ENCODE measurements at regions not wholly inside any gene's neighbourhood (a gene's known extent, or its start where the extent isn't known, plus 50 kb on each side); places are given as distances from the start of the nearest gene placed in this dataset.

GRCh38 chr14:101440496-101440895 lies 120.8 kb upstream of the DIO3 start:
- no peak for DNase-seq

- no peak for DNase-seq
Observed at GRCh38 chr14:101441710-101442109, 119.6 kb upstream of the DIO3 start.

GRCh38 chr14:101442451-101442850 lies 118.8 kb upstream of the DIO3 start:
- no peak for DNase-seq

- DNase-seq, result peak; percentile 87
Observed at GRCh38 chr14:101444116-101444515, 117.2 kb upstream of the DIO3 start.

GRCh38 chr14:101445278-101445677 lies 116.0 kb upstream of the DIO3 start:
- no peak for DNase-seq

- DNase-seq, result no peak
Observed at GRCh38 chr14:101446387-101446969, 114.8 kb upstream of the DIO3 start.

GRCh38 chr14:101449114-101449513 lies 112.2 kb upstream of the DIO3 start:
- DNase-seq, result no peak

GRCh38 chr14:101451166-101451565 lies 110.1 kb upstream of the DIO3 start:
- DNase-seq, result no peak

GRCh38 chr14:101453225-101453624 lies 108.1 kb upstream of the DIO3 start:
- DNase-seq, result no peak

- DNase-seq, result no peak
Observed at GRCh38 chr14:101454229-101454628, 107.1 kb upstream of the DIO3 start.

GRCh38 chr14:101456246-101457175 lies 104.8 kb upstream of the DIO3 start:
- no peak for DNase-seq

GRCh38 chr14:101457301-101457935 lies 103.9 kb upstream of the DIO3 start:
- no peak for DNase-seq

GRCh38 chr14:101457936-101458740 lies 103.2 kb upstream of the DIO3 start:
- DNase-seq, result no peak

- DNase-seq, result no peak
Observed at GRCh38 chr14:101458741-101459550, 102.3 kb upstream of the DIO3 start.

- no peak for DNase-seq
Observed at GRCh38 chr14:101459551-101459900, 101.8 kb upstream of the DIO3 start.

- no peak for DNase-seq
Observed at GRCh38 chr14:101460521-101460920, 100.8 kb upstream of the DIO3 start.

- no peak for DNase-seq
Observed at GRCh38 chr14:101460986-101461750, 100.1 kb upstream of the DIO3 start.

GRCh38 chr14:101461891-101462290 lies 99.4 kb upstream of the DIO3 start:
- no peak for DNase-seq

GRCh38 chr14:101462726-101463565 lies 98.3 kb upstream of the DIO3 start:
- DNase-seq, result no peak

- no peak for DNase-seq
Observed at GRCh38 chr14:101463566-101464171, 97.6 kb upstream of the DIO3 start.

Data from fibroblast of upper back skin (primary cell).